ENCODE measurements at regions not wholly inside any gene's neighbourhood (a gene's known extent, or its start where the extent isn't known, plus 50 kb on each side); places are given as distances from the start of the nearest gene placed in this dataset.

- H3K27ac Mint-ChIP-seq = no peak overlapping the region
- H3K27me3 Mint-ChIP-seq (ENCODE audit: low read depth, poor library complexity) = no peaks in the 10 kb centered on the region
- peaks cover 15% of the 10 kb centered on the region for H3K9me3 Mint-ChIP-seq
- H3K4me3 Mint-ChIP-seq = no peak overlapping the region
- no peak for DNase-seq
- TF ChIP-seq, protein P1, sequence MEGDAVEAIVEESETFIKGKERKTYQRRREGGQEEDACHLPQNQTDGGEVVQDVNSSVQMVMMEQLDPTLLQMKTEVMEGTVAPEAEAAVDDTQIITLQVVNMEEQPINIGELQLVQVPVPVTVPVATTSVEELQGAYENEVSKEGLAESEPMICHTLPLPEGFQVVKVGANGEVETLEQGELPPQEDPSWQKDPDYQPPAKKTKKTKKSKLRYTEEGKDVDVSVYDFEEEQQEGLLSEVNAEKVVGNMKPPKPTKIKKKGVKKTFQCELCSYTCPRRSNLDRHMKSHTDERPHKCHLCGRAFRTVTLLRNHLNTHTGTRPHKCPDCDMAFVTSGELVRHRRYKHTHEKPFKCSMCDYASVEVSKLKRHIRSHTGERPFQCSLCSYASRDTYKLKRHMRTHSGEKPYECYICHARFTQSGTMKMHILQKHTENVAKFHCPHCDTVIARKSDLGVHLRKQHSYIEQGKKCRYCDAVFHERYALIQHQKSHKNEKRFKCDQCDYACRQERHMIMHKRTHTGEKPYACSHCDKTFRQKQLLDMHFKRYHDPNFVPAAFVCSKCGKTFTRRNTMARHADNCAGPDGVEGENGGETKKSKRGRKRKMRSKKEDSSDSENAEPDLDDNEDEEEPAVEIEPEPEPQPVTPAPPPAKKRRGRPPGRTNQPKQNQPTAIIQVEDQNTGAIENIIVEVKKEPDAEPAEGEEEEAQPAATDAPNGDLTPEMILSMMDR (IDR thresholded peaks at IDR 0.05) = no peak
- H3K4me1 Mint-ChIP-seq = peaks cover 20% of the 10 kb centered on the region
- H3K36me3 Mint-ChIP-seq (ENCODE audit: low read depth) = no peaks in the 10 kb centered on the region
These were observed 665.5 kb upstream of the CNTNAP5 start for GRCh38 chr2:123359636-123360035.

GRCh38 chr2:123362671-123363440 is 662.2 kb upstream of the CNTNAP5 start:
- Mint-ChIP-seq H3K4me1 (peaks cover 26% of the 10 kb centered on the region), H3K36me3 (ENCODE audit: low read depth) (no peaks in the 10 kb centered on the region), H3K27me3 (ENCODE audit: low read depth, poor library complexity) (no peaks in the 10 kb centered on the region), H3K9me3 (peaks cover 4% of the 10 kb centered on the region), H3K4me3 (no peak overlapping the region), H3K27ac (no peak overlapping the region)
- TF ChIP-seq, protein P1 (IDR thresholded peaks at IDR 0.05) = no peak
- DNase-seq = peak; percentile 6

GRCh38 chr2:123363826-123364225 is 661.3 kb upstream of the CNTNAP5 start:
- no peak overlapping the region for H3K27ac Mint-ChIP-seq
- TF ChIP-seq, protein P1 (IDR thresholded peaks at IDR 0.05) = no peak
- peaks cover 4% of the 10 kb centered on the region for H3K9me3 Mint-ChIP-seq
- H3K36me3 Mint-ChIP-seq (ENCODE audit: low read depth) = no peaks in the 10 kb centered on the region
- H3K27me3 Mint-ChIP-seq (ENCODE audit: low read depth, poor library complexity) = no peaks in the 10 kb centered on the region
- no peak overlapping the region for H3K4me3 Mint-ChIP-seq
- peaks cover 26% of the 10 kb centered on the region for H3K4me1 Mint-ChIP-seq
- no peak for DNase-seq

DNA sequence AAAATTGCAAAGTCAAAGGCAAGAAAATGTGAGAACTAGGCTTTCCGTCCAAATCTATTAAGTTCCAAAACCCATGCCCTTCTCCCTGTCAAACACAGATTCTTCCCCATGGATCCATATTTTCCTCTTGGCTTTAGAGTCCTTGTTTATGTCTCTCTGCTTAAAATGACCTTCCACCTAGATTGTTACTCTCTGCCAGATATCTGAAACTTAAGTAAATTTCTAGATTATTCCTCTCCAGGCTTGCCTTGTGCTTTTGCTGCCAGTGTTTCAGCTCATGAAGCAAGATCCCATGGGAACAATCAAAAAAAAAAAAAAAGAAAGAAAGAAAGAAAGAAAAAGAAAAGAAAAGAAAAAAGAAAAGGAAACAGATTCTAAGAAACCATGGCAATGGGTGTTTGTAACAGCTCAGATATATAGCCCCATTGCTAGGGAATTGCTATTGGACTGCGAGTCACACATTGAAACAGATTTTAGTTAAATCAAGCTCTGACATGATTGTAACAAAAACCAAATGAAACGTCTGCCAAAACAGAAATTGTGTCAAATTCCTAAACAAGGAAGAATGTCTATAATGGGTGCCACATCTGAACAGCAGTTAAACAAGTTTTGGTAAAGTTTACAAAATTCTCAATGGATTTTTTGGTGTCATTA is 660.7 kb upstream of the CNTNAP5 start:
- DNase-seq = no peak
- Mint-ChIP-seq H3K27ac (peak overlapping the region; percentile 5), H3K27me3 (ENCODE audit: low read depth, poor library complexity) (no peaks in the 10 kb centered on the region), H3K9me3 (peaks cover 3% of the 10 kb centered on the region), H3K4me3 (no peak overlapping the region), H3K36me3 (ENCODE audit: low read depth) (no peaks in the 10 kb centered on the region), H3K4me1 (peaks cover 26% of the 10 kb centered on the region)
- TF ChIP-seq, protein P1 (IDR thresholded peaks at IDR 0.05) = no peak

DNA sequence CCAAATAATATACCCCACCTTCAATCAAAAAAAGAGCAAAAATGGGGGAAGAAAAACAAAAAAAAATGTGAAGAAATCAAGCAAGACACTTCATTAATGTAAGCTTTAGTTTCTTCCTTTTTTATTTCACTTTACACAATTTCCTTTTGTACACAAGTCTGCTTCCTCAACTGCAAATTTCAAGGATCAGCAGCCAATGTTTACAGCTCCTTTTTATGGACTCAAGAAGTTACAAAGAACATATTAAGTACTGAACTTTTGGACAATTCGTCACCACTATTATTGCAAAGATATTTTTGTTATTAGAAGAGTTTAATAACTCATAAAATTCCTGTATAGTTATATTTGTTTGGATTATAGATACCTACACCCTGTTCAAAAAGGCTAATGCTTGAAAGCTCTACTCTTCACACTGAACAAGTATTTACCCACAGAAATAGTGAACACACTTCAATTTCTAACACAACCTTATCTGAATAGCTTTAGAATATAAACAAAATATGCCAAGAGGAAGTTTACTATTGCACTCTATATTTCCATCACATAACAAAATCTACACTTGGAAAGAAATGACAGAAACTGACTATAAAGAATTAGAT is 658.7 kb upstream of the CNTNAP5 start:
- H3K9me3 Mint-ChIP-seq = no peaks in the 10 kb centered on the region
- H3K4me3 Mint-ChIP-seq = no peak overlapping the region
- H3K36me3 Mint-ChIP-seq (ENCODE audit: low read depth) = no peaks in the 10 kb centered on the region
- TF ChIP-seq, protein P1 (IDR thresholded peaks at IDR 0.05) = no peak
- H3K27me3 Mint-ChIP-seq (ENCODE audit: low read depth, poor library complexity) = no peaks in the 10 kb centered on the region
- no peak overlapping the region for H3K27ac Mint-ChIP-seq
- H3K4me1 Mint-ChIP-seq = peaks cover 26% of the 10 kb centered on the region
- DNase-seq = no peak

Measured in nephron progenitor cell (in vitro differentiated cells).